Sigmoid colon (tissue), 6 donors: ENCODE measurements at regions not wholly inside any gene's neighbourhood (a gene's known extent, or its start where the extent isn't known, plus 50 kb on each side); places are given as distances from the start of the nearest gene placed in this dataset.

Experiments used
- DNase-seq: peaks from one replicate; pipeline ENCODE4 v3.0.0-alpha.2; 2019
- H3K27ac ChIP-seq, 4 donors: fragments of 200-600 bp; sonication (generic); one replicate each; pipeline ENCODE4 v1.5.1; 2016 to 2019; ENCODE audit warnings: mild to moderate bottlenecking in 1 of 4
- H3K27me3 ChIP-seq, 3 donors: fragments of 200-600 bp; sonication (generic); one replicate each; pipeline ENCODE4 v1.5.1; 2019; ENCODE audit warnings: mild to moderate bottlenecking in 1 of 3
- H3K36me3 ChIP-seq, 4 donors: fragments of 200-600 bp; sonication (generic); one replicate each; pipeline ENCODE4 v1.5.1; 2016 to 2019
- H3K4me1 ChIP-seq, 4 donors: fragments of 200-600 bp; sonication (generic); one replicate each; pipeline ENCODE4 v1.5.1; 2017 to 2019
- H3K4me3 ChIP-seq, 4 donors: fragments of 200-600 bp; sonication (generic); one replicate each; pipeline ENCODE4 v1.5.1; 2017 to 2019; ENCODE audit warnings: mild to moderate bottlenecking in 2 of 4, moderate library complexity in 1 of 4
- H3K9me3 ChIP-seq, 4 donors: fragments of 200-600 bp in 3 of 4; sonication (generic) in 3 of 4; one replicate each; pipeline versions ENCODE4 v1.5.1 to v1.6.1; 2013 to 2019
- EP300 ChIP-seq, 4 donors: sonication (generic); formaldehyde crosslinking; IDR thresholded peaks; one replicate each; pipeline ENCODE4 v1.6.1; 2017; ENCODE audit warnings: antibody characterized with exemption in 4 of 4
- POLR2A ChIP-seq, 2 donors: fragments of 450-650 bp; IDR thresholded peaks; one replicate each; pipeline ENCODE4 v1.6.1; 2016; ENCODE audit warnings: antibody characterized with exemption in 2 of 2, mild to moderate bottlenecking in 2 of 2, moderate library complexity in 2 of 2
- POLR2AphosphoS5 ChIP-seq, 4 donors: sonication (generic); formaldehyde crosslinking; IDR thresholded peaks; one replicate each; pipeline ENCODE4 v1.6.1; 2017; ENCODE audit warnings: antibody characterized with exemption in 4 of 4
- WGBS, 2 donors: extraction: QIAGEN DNeasy Blood & Tissue Kit; methylation state at CpG; one replicate each; pipeline ENCODE4 v1.1.7; 2013; 5-methylcytosine and 5-hydroxymethylcytosine counted together
- intact Hi-C: fragments of 100-400 bp; cut with DNase I; formaldehyde crosslinking; loops from one replicate; pipeline ENCODE4 v1.15.1; 2023
- TF ChIP-seq, protein P1 (sequence below), 4 experiments: fragments of 450-650 bp in 3 of 4; fragments of 200-600 bp in 1 of 4; IDR thresholded peaks; one replicate each; pipeline ENCODE4 v1.5.1; 2016 to 2019; ENCODE audit warnings: antibody characterized with exemption in 4 of 4, mild to moderate bottlenecking in 3 of 4, moderate library complexity in 2 of 4
- donor health status: healthy with polysubstance abuse.
- donor health status: healthy.

GRCh38 chr7:27312820-27313219, 70.2 kb downstream of the EVX1 start:
- H3K4me3 ChIP-seq: no peak overlapping the region
- H3K36me3 ChIP-seq: no peaks in the 10 kb centered on the region
- no peaks in the 10 kb centered on the region for H3K9me3 ChIP-seq
- H3K27ac ChIP-seq: no peak overlapping the region
- 93 to 94% methylated on average over 4 of the region's 4 CpGs for WGBS, 2 donors
- H3K27me3 ChIP-seq: no peaks in the 10 kb centered on the region
- TF ChIP-seq POLR2AphosphoS5 (IDR thresholded peaks at IDR 0.05) (no peak), POLR2A (IDR thresholded peaks at IDR 0.05) (no peak), EP300 (IDR thresholded peaks at IDR 0.05) (no peak)
- TF ChIP-seq, protein P1, sequence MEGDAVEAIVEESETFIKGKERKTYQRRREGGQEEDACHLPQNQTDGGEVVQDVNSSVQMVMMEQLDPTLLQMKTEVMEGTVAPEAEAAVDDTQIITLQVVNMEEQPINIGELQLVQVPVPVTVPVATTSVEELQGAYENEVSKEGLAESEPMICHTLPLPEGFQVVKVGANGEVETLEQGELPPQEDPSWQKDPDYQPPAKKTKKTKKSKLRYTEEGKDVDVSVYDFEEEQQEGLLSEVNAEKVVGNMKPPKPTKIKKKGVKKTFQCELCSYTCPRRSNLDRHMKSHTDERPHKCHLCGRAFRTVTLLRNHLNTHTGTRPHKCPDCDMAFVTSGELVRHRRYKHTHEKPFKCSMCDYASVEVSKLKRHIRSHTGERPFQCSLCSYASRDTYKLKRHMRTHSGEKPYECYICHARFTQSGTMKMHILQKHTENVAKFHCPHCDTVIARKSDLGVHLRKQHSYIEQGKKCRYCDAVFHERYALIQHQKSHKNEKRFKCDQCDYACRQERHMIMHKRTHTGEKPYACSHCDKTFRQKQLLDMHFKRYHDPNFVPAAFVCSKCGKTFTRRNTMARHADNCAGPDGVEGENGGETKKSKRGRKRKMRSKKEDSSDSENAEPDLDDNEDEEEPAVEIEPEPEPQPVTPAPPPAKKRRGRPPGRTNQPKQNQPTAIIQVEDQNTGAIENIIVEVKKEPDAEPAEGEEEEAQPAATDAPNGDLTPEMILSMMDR (IDR thresholded peaks at IDR 0.05): no peak
- no peaks in the 10 kb centered on the region for H3K4me1 ChIP-seq
- no peak for DNase-seq
- intact Hi-C loops: no loop called here

- DNase-seq: no peak
- TF ChIP-seq, protein P1 (IDR thresholded peaks at IDR 0.05): no peak
- TF ChIP-seq POLR2AphosphoS5 (IDR thresholded peaks at IDR 0.05) (no peak), POLR2A (IDR thresholded peaks at IDR 0.05) (no peak), EP300 (IDR thresholded peaks at IDR 0.05) (no peak)
- Histone ChIP-seq H3K27ac (no peak overlapping the region), H3K4me1 (no peaks in the 10 kb centered on the region), H3K36me3 (no peaks in the 10 kb centered on the region), H3K27me3 (no peaks in the 10 kb centered on the region), H3K4me3 (no peak overlapping the region), H3K9me3 (peaks cover 0 to 6% (median 0%) of the 10 kb centered on the region in 4 donors)
- intact Hi-C loops: no loop called here
- WGBS, 2 donors: 28 to 44% methylated on average over 3 of the region's 3 CpGs
Measured at GRCh38 chr7:27314111-27314510, 71.5 kb downstream of the EVX1 start.

DNA sequence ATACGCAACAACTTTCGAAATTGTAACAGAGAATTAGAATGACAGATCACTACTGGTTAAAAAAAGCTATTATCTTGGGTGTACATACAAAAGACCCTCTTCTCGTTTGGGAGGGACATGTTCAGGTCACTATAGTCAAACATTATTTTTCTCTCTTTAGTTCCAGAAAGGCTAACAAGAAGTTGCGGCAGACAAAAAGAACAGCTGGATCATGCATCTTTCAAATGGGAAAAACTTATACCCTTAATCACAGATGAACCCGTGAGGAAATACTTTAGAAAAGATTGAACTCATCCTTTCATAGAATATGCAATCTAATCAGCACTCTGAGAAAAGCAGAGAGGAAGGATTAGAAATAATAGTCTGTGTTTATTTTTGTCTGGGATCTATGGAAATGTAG, 72.5 kb downstream of the EVX1 start:
- Histone ChIP-seq H3K9me3 (peaks cover 0 to 6% (median 1%) of the 10 kb centered on the region in 4 donors), H3K4me3 (no peak overlapping the region), H3K4me1 (no peaks in the 10 kb centered on the region), H3K36me3 (no peaks in the 10 kb centered on the region), H3K27me3 (no peaks in the 10 kb centered on the region), H3K27ac (no peak overlapping the region)
- intact Hi-C loops: no loop called here
- TF ChIP-seq POLR2AphosphoS5 (IDR thresholded peaks at IDR 0.05) (no peak), EP300 (IDR thresholded peaks at IDR 0.05) (no peak)
- TF ChIP-seq, protein P1 (IDR thresholded peaks at IDR 0.05): no peak
- DNase-seq: no peak
- WGBS, 2 donors: 80 to 90% methylated on average over 5 of the region's 5 CpGs

GRCh38 chr7:27316311-27316710, 73.7 kb downstream of the EVX1 start:
- intact Hi-C loops: no loop called here
- no peak for DNase-seq
- no peaks in the 10 kb centered on the region for H3K4me1 ChIP-seq
- no peak for TF ChIP-seq EP300 (IDR thresholded peaks at IDR 0.05)
- TF ChIP-seq, protein P1 (IDR thresholded peaks at IDR 0.05): no peak
- no peak for TF ChIP-seq POLR2A (IDR thresholded peaks at IDR 0.05)
- TF ChIP-seq POLR2AphosphoS5 (IDR thresholded peaks at IDR 0.05): no peak
- H3K36me3 ChIP-seq: no peaks in the 10 kb centered on the region
- no peaks in the 10 kb centered on the region for H3K27me3 ChIP-seq
- H3K9me3 ChIP-seq: peaks cover 0 to 6% (median 1%) of the 10 kb centered on the region in 4 donors
- WGBS, 2 donors: 57 to 84% methylated on average over 3 of the region's 3 CpGs
- no peak overlapping the region for H3K27ac ChIP-seq
- no peak overlapping the region for H3K4me3 ChIP-seq

DNA sequence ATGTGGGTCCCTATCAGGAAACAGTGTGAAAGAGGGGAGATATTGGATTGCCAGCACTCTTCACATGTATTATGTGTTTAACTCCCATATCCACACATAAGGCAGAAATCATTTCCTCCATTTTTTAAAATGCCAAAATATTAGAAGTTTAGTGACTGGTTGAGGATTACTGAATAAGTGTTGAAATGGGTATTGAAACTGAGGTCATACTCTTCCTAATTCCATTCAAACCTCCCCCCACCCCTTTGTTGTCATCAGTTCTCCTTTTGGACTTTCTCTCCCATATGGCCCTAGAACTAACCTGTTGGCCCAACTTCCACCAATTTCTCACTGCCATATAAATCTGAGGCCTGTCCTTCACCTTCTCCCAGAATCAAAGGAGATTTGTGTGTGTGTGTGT, 81.6 kb downstream of the EVX1 start:
- H3K9me3 ChIP-seq: peaks cover 0 to 3% (median 0%) of the 10 kb centered on the region in 4 donors
- H3K4me3 ChIP-seq: no peak overlapping the region
- H3K4me1 ChIP-seq: no peaks in the 10 kb centered on the region
- no peaks in the 10 kb centered on the region for H3K27me3 ChIP-seq
- H3K36me3 ChIP-seq: no peaks in the 10 kb centered on the region
- no peak for DNase-seq
- intact Hi-C loops: no loop called here
- TF ChIP-seq, protein P1 (IDR thresholded peaks at IDR 0.05): no peak
- TF ChIP-seq POLR2AphosphoS5 (IDR thresholded peaks at IDR 0.05) (no peak), EP300 (IDR thresholded peaks at IDR 0.05) (no peak), POLR2A (IDR thresholded peaks at IDR 0.05) (no peak)
- no peak overlapping the region for H3K27ac ChIP-seq
